Panc1 (cell line): ENCODE measurements at regions not wholly inside any gene's neighbourhood (a gene's known extent, or its start where the extent isn't known, plus 50 kb on each side); places are given as distances from the start of the nearest gene placed in this dataset.

Source experiments
- ATAC-seq: fragments of 200-7000 bp; cut with Tn5 transposase; 2 replicates; pipeline ENCODE4 v1.9.1; 2020; ENCODE audit warnings: mild to moderate bottlenecking, moderate library complexity
- BruUV-seq: library from RNA; stranded (reverse); fragments of 400-500 nt; replicated peaks from 2 replicates; lab custom pipeline; 2021; lab: Mats Ljungman, UMichigan
- CTCF ChIA-PET: fragments of 300-600 bp; sonication (Branson Sonifier 250); formaldehyde crosslinking; loops from one replicate; lab custom pipeline; 2022; ENCODE audit warnings: antibody characterized with exemption; lab: Charles Lee
- POLR2A ChIA-PET: fragments of 300-600 bp; sonication (Branson Sonifier 250); formaldehyde crosslinking; loops from one replicate; lab custom pipeline; 2022; ENCODE audit warnings: antibody characterized with exemption; lab: Charles Lee
- DNase-seq: peaks from one replicate; pipeline ENCODE4 v3.0.0-alpha.2; 2010; ENCODE audit warnings: low read depth, low spot score
- H3K27ac ChIP-seq: 2 replicates; pipeline ENCODE4 v1.5.1; 2011; ENCODE audit warnings: mild to moderate bottlenecking, low read length, inconsistent platforms
- H3K27me3 ChIP-seq: fragments of 200-500 bp; sonication (Bioruptor generic); 2 replicates; pipeline ENCODE4 v1.6.0; 2014; ENCODE audit warnings: low read length, inconsistent platforms; ENCODE audit not compliant: control insufficient read depth, insufficient read depth
- H3K36me3 ChIP-seq: fragments of 200-500 bp; sonication (Bioruptor generic); 2 replicates; pipeline ENCODE4 v1.5.1; 2014; ENCODE audit warnings: inconsistent platforms, mild to moderate bottlenecking, low read length, moderate library complexity; ENCODE audit not compliant: control insufficient read depth, insufficient read depth
- H3K4me1 ChIP-seq: 2 replicates; pipeline ENCODE4 v1.5.1; 2011; ENCODE audit warnings: inconsistent platforms, mild to moderate bottlenecking, low read length, moderate library complexity; ENCODE audit not compliant: control insufficient read depth, insufficient read depth
- H3K4me3 ChIP-seq, 2 experiments: 2 replicates each; pipeline ENCODE4 v1.5.1; 2011 to 2012; ENCODE audit warnings: low read depth in 2 of 2, low read length in 2 of 2, mild to moderate bottlenecking in 2 of 2, inconsistent platforms in 1 of 2, moderate library complexity in 1 of 2
- H3K9me3 ChIP-seq: fragments of 200-500 bp; sonication (Bioruptor generic); 2 replicates; pipeline ENCODE4 v1.5.1; 2014; ENCODE audit warnings: low read depth, mild to moderate bottlenecking, inconsistent platforms, low read length, moderate library complexity; ENCODE audit not compliant: control insufficient read depth, insufficient read depth
- CTCF ChIP-seq: fragments of 450-650 bp; IDR thresholded peaks from 2 replicates; pipeline ENCODE4 v1.5.1; 2017; ENCODE audit warnings: mild to moderate bottlenecking
- POLR2AphosphoS5 ChIP-seq: IDR thresholded peaks from 2 replicates; pipeline ENCODE4 v1.6.1; 2012; ENCODE audit warnings: mild to moderate bottlenecking, low read depth, low read length, moderate library complexity
- REST ChIP-seq, 2 experiments: IDR thresholded peaks; 2 replicates each; pipeline ENCODE4 v1.6.1; 2011 to 2012; ENCODE audit warnings: low read depth in 2 of 2, control low read depth in 1 of 2, low read length in 1 of 2, mild to moderate bottlenecking in 1 of 2, moderate library complexity in 1 of 2; ENCODE audit not compliant: insufficient read depth in 1 of 2
- SIN3A ChIP-seq: IDR thresholded peaks from 2 replicates; pipeline ENCODE4 v1.6.1; 2012; ENCODE audit warnings: low read depth, mild to moderate bottlenecking, low read length, moderate library complexity, borderline replicate concordance; ENCODE audit not compliant: insufficient read depth
- TCF7L2 ChIP-seq: IDR thresholded peaks from 2 replicates; pipeline ENCODE4 v1.6.1; 2011; ENCODE audit warnings: mild to moderate bottlenecking, low read depth, low read length, inconsistent platforms
- in situ Hi-C: cut with HindIII; loops from 2 replicates; pipeline ENCODE4 v1.10.0; 2016; ENCODE audit warnings: low sequenced_read_pairs, low pct_unique_long_range_greater_than_20kb
- intact Hi-C: fragments of 100-400 bp; cut with micrococcal nuclease; formaldehyde crosslinking; loops from one replicate; pipeline ENCODE4 v1.10.0; 2022; ENCODE audit not compliant: unreplicated experiment

- POLR2A ChIA-PET: no interaction called here
- H3K27ac ChIP-seq: no peak overlapping the region
- ATAC-seq (no peak), DNase-seq (no peak)
- no TSS peak for BruUV-seq
- CTCF ChIA-PET: no interaction called here
- TF ChIP-seq CTCF: no peak
- TF ChIP-seq REST (IDR thresholded peaks at IDR 0.05; ENCODE audit: insufficient read depth in 1 of 2, low read depth in 2 of 2, low read length in 1 of 2): no peak
- no peak for TF ChIP-seq SIN3A
- no peak for TF ChIP-seq TCF7L2
- H3K4me1 ChIP-seq: no peaks in the 10 kb centered on the region
- intact Hi-C loops (no loop called here), in situ Hi-C loops (no loop called here)
- no peaks in the 10 kb centered on the region for H3K36me3 ChIP-seq
- no peaks in the 10 kb centered on the region for H3K9me3 ChIP-seq
- no peaks in the 10 kb centered on the region for H3K27me3 ChIP-seq
- H3K4me3 ChIP-seq: no peak overlapping the region
Measured at GRCh38 chr10:78932054-78932386, 136.7 kb upstream of the ZMIZ1 start.

GRCh38 chr10:78932861-78933260, 135.9 kb upstream of the ZMIZ1 start:
- Histone ChIP-seq H3K27ac (no peak overlapping the region), H3K36me3 (no peaks in the 10 kb centered on the region), H3K9me3 (no peaks in the 10 kb centered on the region), H3K4me1 (no peaks in the 10 kb centered on the region), H3K4me3 (no peak overlapping the region), H3K27me3 (no peaks in the 10 kb centered on the region)
- BruUV-seq: no TSS peak
- TF ChIP-seq TCF7L2 (no peak), CTCF (no peak), SIN3A (no peak), POLR2AphosphoS5 (no peak), REST (IDR thresholded peaks at IDR 0.05; ENCODE audit: insufficient read depth in 1 of 2, low read depth in 2 of 2, low read length in 1 of 2) (no peak)
- POLR2A ChIA-PET: no interaction called here
- no peak for DNase-seq
- CTCF ChIA-PET: no interaction called here
- intact Hi-C loops: no loop called here
- no peak for ATAC-seq
- in situ Hi-C loops: no loop called here
